ENCODE measurements at regions not wholly inside any gene's neighbourhood (a gene's known extent, or its start where the extent isn't known, plus 50 kb on each side); places are given as distances from the start of the nearest gene placed in this dataset.

GRCh38 chr3:137360531-137361201, 402.9 kb downstream of the IL20RB start:
- intact Hi-C loops (cut with DNase I; ENCODE audit: low total_unique reads): no loop called here
- Histone ChIP-seq H3K4me1 (no peaks in the 10 kb centered on the region), H3K9me3 (no peaks in the 10 kb centered on the region), H3K36me3 (ENCODE audit: low read depth, missing control alignments) (no peaks in the 10 kb centered on the region), H3K27ac (no peak overlapping the region), H3K27me3 (no peaks in the 10 kb centered on the region), H3K4me3 (no peak overlapping the region)
- WGBS, 2 donors: 83 to 93% methylated on average over 2 of the region's 2 CpGs
- no peak for DNase-seq
- TF ChIP-seq CTCF (IDR thresholded peaks at IDR 0.05): no peak
- TF ChIP-seq POLR2A (IDR thresholded peaks at IDR 0.05): no peak

DNA sequence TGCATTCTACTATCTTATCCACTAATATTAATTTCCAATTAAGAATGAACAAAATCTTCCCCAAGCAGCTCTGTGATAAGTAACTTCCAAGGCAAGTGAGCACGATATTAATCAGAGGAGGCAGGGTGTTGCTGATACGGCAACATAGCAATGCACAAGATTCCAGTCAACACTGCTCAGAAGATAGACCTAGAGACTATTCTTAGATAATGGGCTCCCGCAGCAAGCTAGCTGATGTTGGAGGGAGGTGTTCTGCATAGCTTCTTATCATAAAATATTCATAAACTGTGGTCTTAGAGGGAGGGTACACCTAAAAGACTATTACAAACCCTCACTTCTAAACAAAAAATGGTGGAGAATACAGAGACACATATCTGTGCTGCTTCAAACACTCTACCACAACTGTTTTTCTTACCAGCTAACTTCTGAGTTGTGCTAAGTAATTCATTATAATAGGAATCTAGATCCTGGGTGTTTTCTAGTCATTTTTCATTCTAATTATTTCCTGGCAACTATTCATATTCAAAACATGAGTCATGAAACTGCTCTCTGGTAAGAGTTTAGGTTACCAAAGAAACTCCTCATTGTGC, 382.0 kb upstream of the SOX14 start:
- Histone ChIP-seq H3K36me3 (ENCODE audit: low read depth, missing control alignments) (no peaks in the 10 kb centered on the region), H3K9me3 (no peaks in the 10 kb centered on the region), H3K4me1 (no peaks in the 10 kb centered on the region), H3K27ac (no peak overlapping the region), H3K27me3 (no peaks in the 10 kb centered on the region), H3K4me3 (no peak overlapping the region)
- no peak for TF ChIP-seq CTCF (IDR thresholded peaks at IDR 0.05)
- no peak for TF ChIP-seq POLR2A (IDR thresholded peaks at IDR 0.05)
- no peak for DNase-seq
- 79 to 82% methylated on average over 3 of the region's 3 CpGs for WGBS, 2 donors
- intact Hi-C loops (cut with DNase I; ENCODE audit: low total_unique reads): no loop called here

- TF ChIP-seq POLR2A (IDR thresholded peaks at IDR 0.05): no peak
- TF ChIP-seq CTCF (IDR thresholded peaks at IDR 0.05): no peak
- Histone ChIP-seq H3K27me3 (no peaks in the 10 kb centered on the region), H3K4me1 (no peaks in the 10 kb centered on the region), H3K9me3 (no peaks in the 10 kb centered on the region), H3K36me3 (ENCODE audit: low read depth, missing control alignments) (no peaks in the 10 kb centered on the region), H3K27ac (no peak overlapping the region), H3K4me3 (no peak overlapping the region)
- intact Hi-C loops (cut with DNase I; ENCODE audit: low total_unique reads): no loop called here
- DNase-seq: no peak
- 90 to 100% methylated on average over 1 of the region's 1 CpG for WGBS, 2 donors
Measured at GRCh38 chr3:137385922-137386321, 378.2 kb upstream of the SOX14 start.

GRCh38 chr3:137409584-137409983, 354.5 kb upstream of the SOX14 start:
- Histone ChIP-seq H3K4me1 (no peaks in the 10 kb centered on the region), H3K27ac (no peak overlapping the region), H3K9me3 (no peaks in the 10 kb centered on the region), H3K36me3 (ENCODE audit: low read depth, missing control alignments) (no peaks in the 10 kb centered on the region), H3K27me3 (no peaks in the 10 kb centered on the region), H3K4me3 (no peak overlapping the region)
- 41 to 51% methylated on average over 2 of the region's 2 CpGs for WGBS, 2 donors
- no peak for DNase-seq
- intact Hi-C loops (cut with DNase I; ENCODE audit: low total_unique reads): no loop called here
- TF ChIP-seq POLR2A (IDR thresholded peaks at IDR 0.05): no peak
- TF ChIP-seq CTCF (IDR thresholded peaks at IDR 0.05): no peak

DNA sequence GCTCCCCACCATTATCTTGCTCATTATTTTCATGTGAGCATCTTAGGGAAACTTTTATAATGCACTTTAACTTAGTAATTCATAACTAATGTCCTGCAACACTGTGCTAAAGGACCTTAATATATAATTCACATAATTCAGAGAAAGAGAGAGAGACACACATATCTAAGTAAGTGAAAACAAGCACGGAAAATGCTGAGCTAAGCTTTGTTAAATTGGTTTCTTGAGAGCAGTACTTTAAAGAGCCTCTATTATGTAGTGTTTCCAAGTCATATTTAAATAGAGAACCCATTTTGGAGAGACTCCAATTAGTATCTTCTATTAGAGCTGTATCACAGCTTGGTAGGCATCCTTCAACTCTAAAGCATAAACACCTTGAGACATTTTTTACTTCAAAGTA, 354.1 kb upstream of the SOX14 start:
- no peaks in the 10 kb centered on the region for H3K36me3 ChIP-seq (ENCODE audit: low read depth, missing control alignments)

More for the DNA sequence above, 354.1 kb upstream of the SOX14 start:
- Histone ChIP-seq H3K27me3 (no peaks in the 10 kb centered on the region), H3K4me1 (no peaks in the 10 kb centered on the region), H3K4me3 (no peak overlapping the region), H3K9me3 (no peaks in the 10 kb centered on the region), H3K27ac (no peak overlapping the region)
- intact Hi-C loops (cut with DNase I; ENCODE audit: low total_unique reads): no loop called here
- no peak for DNase-seq
- TF ChIP-seq CTCF (IDR thresholded peaks at IDR 0.05) (no peak), POLR2A (IDR thresholded peaks at IDR 0.05) (no peak)
- WGBS, 2 donors: 66 to 81% methylated on average over 1 of the region's 1 CpG
